DND-41 (cell line): ENCODE measurements at regions not wholly inside any gene's neighbourhood (a gene's known extent, or its start where the extent isn't known, plus 50 kb on each side); places are given as distances from the start of the nearest gene placed in this dataset.

Experiments
- ATAC-seq: fragments of 200-7000 bp; cut with Tn5 transposase; 3 replicates; pipeline ENCODE4 v1.9.1; 2021; ENCODE audit warnings: low read depth; ENCODE audit not compliant: insufficient read depth
- DNase-seq: peaks from one replicate; pipeline ENCODE4 v3.0.0-alpha.2; 2020
- H2AFZ ChIP-seq: 2 replicates; pipeline ENCODE4 v1.6.0; 2012; ENCODE audit warnings: low read depth, low read length
- H3K27ac ChIP-seq: 2 replicates; pipeline ENCODE4 v1.5.1; 2012; ENCODE audit warnings: low read length, inconsistent platforms
- H3K27me3 ChIP-seq: fragments of 200-600 bp; sonication (generic); 2 replicates; pipeline ENCODE4 v1.6.0; 2012; ENCODE audit warnings: low read length, mild to moderate bottlenecking, inconsistent platforms; ENCODE audit not compliant: insufficient read depth, poor library complexity
- H3K36me3 ChIP-seq: 2 replicates; pipeline ENCODE4 v1.5.1; 2012; ENCODE audit warnings: low read length, inconsistent platforms; ENCODE audit not compliant: insufficient read depth
- H3K4me1 ChIP-seq: 2 replicates; pipeline ENCODE4 v1.5.1; 2012; ENCODE audit warnings: mild to moderate bottlenecking, low read length; ENCODE audit not compliant: insufficient read depth
- H3K4me2 ChIP-seq: 2 replicates; pipeline ENCODE4 v1.6.0; 2012; ENCODE audit warnings: mild to moderate bottlenecking, moderate library complexity, low read length, inconsistent platforms; ENCODE audit not compliant: insufficient read depth
- H3K4me3 ChIP-seq, 2 experiments: fragments of 200-600 bp in 1 of 2; shearing (Covaris generic) in 1 of 2; 2 replicates each; pipeline ENCODE4 v1.5.1; 2012 to 2016; ENCODE audit warnings: inconsistent platforms in 2 of 2, low read length in 2 of 2, mild to moderate bottlenecking in 2 of 2, low read depth in 1 of 2, moderate library complexity in 1 of 2
- H3K79me2 ChIP-seq: 2 replicates; pipeline ENCODE4 v1.6.0; 2012; ENCODE audit warnings: low read length, inconsistent platforms; ENCODE audit not compliant: insufficient read depth
- H3K9ac ChIP-seq: 2 replicates; pipeline ENCODE4 v1.6.0; 2012; ENCODE audit warnings: low read depth, mild to moderate bottlenecking, inconsistent platforms, low read length, moderate library complexity
- H3K9me3 ChIP-seq: 2 replicates; pipeline ENCODE4 v1.5.1; 2012; ENCODE audit warnings: low read length, moderate library complexity, mild to moderate bottlenecking, inconsistent platforms; ENCODE audit not compliant: insufficient read depth, severe bottlenecking
- H4K20me1 ChIP-seq: 2 replicates; pipeline ENCODE4 v1.6.0; 2012; ENCODE audit warnings: low read length; ENCODE audit not compliant: insufficient read depth
- CTCF ChIP-seq: IDR thresholded peaks from 2 replicates; pipeline ENCODE4 v1.5.1; 2012; ENCODE audit warnings: borderline replicate concordance, low read length, moderate library complexity, mild to moderate bottlenecking; ENCODE audit not compliant: poor library complexity, severe bottlenecking; ENCODE audit errors: extremely low read depth
- EZH2 ChIP-seq: IDR thresholded peaks from 3 replicates; pipeline ENCODE4 v1.6.1; 2012; ENCODE audit warnings: borderline replicate concordance, low read depth, mild to moderate bottlenecking, moderate library complexity, low read length, inconsistent platforms; ENCODE audit not compliant: severe bottlenecking

- H3K4me3 ChIP-seq = no peak overlapping the region
- H3K79me2 ChIP-seq = no peaks in the 10 kb centered on the region
- no peak for ATAC-seq
- TF ChIP-seq CTCF (no peak), EZH2 (no peak)
- H3K9me3 ChIP-seq = no peaks in the 10 kb centered on the region
- no peaks in the 10 kb centered on the region for H4K20me1 ChIP-seq
- no peaks in the 10 kb centered on the region for H3K27me3 ChIP-seq
- no peak overlapping the region for H2AFZ ChIP-seq
- no peak overlapping the region for H3K4me2 ChIP-seq
- H3K36me3 ChIP-seq = no peaks in the 10 kb centered on the region
- H3K27ac ChIP-seq = no peak overlapping the region
- H3K4me1 ChIP-seq = no peaks in the 10 kb centered on the region
- H3K9ac ChIP-seq = no peak overlapping the region
- no peak for DNase-seq
Observed at GRCh38 chr15:46344115-46344724, 709.4 kb downstream of the SQOR start.

GRCh38 chr15:46344915-46345314, 710.1 kb downstream of the SQOR start:
- no peaks in the 10 kb centered on the region for H3K79me2 ChIP-seq
- H3K36me3 ChIP-seq = no peaks in the 10 kb centered on the region
- H2AFZ ChIP-seq = no peak overlapping the region
- H3K9me3 ChIP-seq = no peaks in the 10 kb centered on the region
- H3K27me3 ChIP-seq = no peaks in the 10 kb centered on the region
- no peak overlapping the region for H3K27ac ChIP-seq
- H3K4me1 ChIP-seq = no peaks in the 10 kb centered on the region
- no peak overlapping the region for H3K4me2 ChIP-seq
- no peak overlapping the region for H3K9ac ChIP-seq
- ATAC-seq (no peak), DNase-seq (no peak)
- TF ChIP-seq CTCF = no peak
- TF ChIP-seq EZH2 = no peak
- no peaks in the 10 kb centered on the region for H4K20me1 ChIP-seq
- no peak overlapping the region for H3K4me3 ChIP-seq

GRCh38 chr15:46354443-46354842, 719.6 kb downstream of the SQOR start:
- H3K79me2 ChIP-seq = no peaks in the 10 kb centered on the region
- TF ChIP-seq CTCF (no peak), EZH2 (no peak)
- no peaks in the 10 kb centered on the region for H3K9me3 ChIP-seq
- H3K27ac ChIP-seq = no peak overlapping the region
- DNase-seq (no peak), ATAC-seq (no peak)
- H3K4me1 ChIP-seq = no peaks in the 10 kb centered on the region
- no peak overlapping the region for H3K4me3 ChIP-seq
- H3K36me3 ChIP-seq = no peaks in the 10 kb centered on the region
- H4K20me1 ChIP-seq = no peaks in the 10 kb centered on the region
- no peaks in the 10 kb centered on the region for H3K27me3 ChIP-seq
- no peak overlapping the region for H3K9ac ChIP-seq
- H3K4me2 ChIP-seq = no peak overlapping the region
- H2AFZ ChIP-seq = no peak overlapping the region

GRCh38 chr15:46365572-46365971, 730.7 kb downstream of the SQOR start:
- Histone ChIP-seq H3K79me2 (no peaks in the 10 kb centered on the region), H3K27me3 (no peaks in the 10 kb centered on the region)

More at GRCh38 chr15:46365572-46365971, 730.7 kb downstream of the SQOR start:
- H3K36me3 ChIP-seq = no peaks in the 10 kb centered on the region
- H3K9ac ChIP-seq = no peak overlapping the region
- TF ChIP-seq CTCF (no peak), EZH2 (no peak)
- H2AFZ ChIP-seq = no peak overlapping the region
- H3K27ac ChIP-seq = no peak overlapping the region
- ATAC-seq = no peak
- no peaks in the 10 kb centered on the region for H3K9me3 ChIP-seq
- no peaks in the 10 kb centered on the region for H4K20me1 ChIP-seq
- H3K4me3 ChIP-seq = no peak overlapping the region
- DNase-seq = no peak
- H3K4me2 ChIP-seq = no peak overlapping the region
- no peaks in the 10 kb centered on the region for H3K4me1 ChIP-seq
